ENCODE measurements at regions not wholly inside any gene's neighbourhood (a gene's known extent, or its start where the extent isn't known, plus 50 kb on each side); places are given as distances from the start of the nearest gene placed in this dataset.

GRCh38 chr4:125689805-125690204 lies 375.1 kb downstream of the FAT4 start:
- no peak for DNase-seq (ENCODE audit: low read depth in 2 of 2)

- DNase-seq (ENCODE audit: low read depth in 2 of 2): no peak
Measured at GRCh38 chr4:125693228-125693627, 378.5 kb downstream of the FAT4 start.

GRCh38 chr4:125702406-125702805 lies 387.7 kb downstream of the FAT4 start:
- no peak for DNase-seq (ENCODE audit: low read depth in 2 of 2)

GRCh38 chr4:125703443-125703842 lies 388.7 kb downstream of the FAT4 start:
- DNase-seq (ENCODE audit: low read depth in 2 of 2): no peak

GRCh38 chr4:125704726-125705125 lies 390.0 kb downstream of the FAT4 start:
- no peak for DNase-seq (ENCODE audit: low read depth in 2 of 2)

- no peak for DNase-seq (ENCODE audit: low read depth in 2 of 2)
Measured at GRCh38 chr4:125705681-125706080, 390.9 kb downstream of the FAT4 start.

GRCh38 chr4:125707397-125707796 lies 392.6 kb downstream of the FAT4 start:
- no peak for DNase-seq (ENCODE audit: low read depth in 2 of 2)

GRCh38 chr4:125710766-125711165 lies 396.0 kb downstream of the FAT4 start:
- DNase-seq (ENCODE audit: low read depth in 2 of 2): no peak

GRCh38 chr4:125714049-125714448 lies 399.3 kb downstream of the FAT4 start:
- DNase-seq (ENCODE audit: low read depth in 2 of 2): no peak

- DNase-seq (ENCODE audit: low read depth in 2 of 2): no peak
Measured at GRCh38 chr4:125714845-125715244, 400.1 kb downstream of the FAT4 start.

- DNase-seq (ENCODE audit: low read depth in 2 of 2): no peak
Measured at GRCh38 chr4:125719987-125720386, 405.2 kb downstream of the FAT4 start.

GRCh38 chr4:125722009-125722408 lies 407.3 kb downstream of the FAT4 start:
- DNase-seq (ENCODE audit: low read depth in 2 of 2): no peak

GRCh38 chr4:125725957-125726525 lies 411.3 kb downstream of the FAT4 start:
- no peak for DNase-seq (ENCODE audit: low read depth in 2 of 2)

GRCh38 chr4:125727931-125728330 lies 413.2 kb downstream of the FAT4 start:
- DNase-seq (ENCODE audit: low read depth in 2 of 2): no peak

- DNase-seq (ENCODE audit: low read depth in 2 of 2): no peak
Measured at GRCh38 chr4:125728568-125728967, 413.8 kb downstream of the FAT4 start.

GRCh38 chr4:125729171-125729570 lies 414.4 kb downstream of the FAT4 start:
- DNase-seq (ENCODE audit: low read depth in 2 of 2): no peak

- no peak for DNase-seq (ENCODE audit: low read depth in 2 of 2)
Measured at GRCh38 chr4:125732632-125733031, 417.9 kb downstream of the FAT4 start.

- DNase-seq (ENCODE audit: low read depth in 2 of 2): no peak
Measured at GRCh38 chr4:125734504-125734903, 419.7 kb downstream of the FAT4 start.

- no peak for DNase-seq (ENCODE audit: low read depth in 2 of 2)
Measured at GRCh38 chr4:125735102-125735501, 420.3 kb downstream of the FAT4 start.

GRCh38 chr4:125736057-125736456 lies 421.3 kb downstream of the FAT4 start:
- DNase-seq (ENCODE audit: low read depth in 2 of 2): no peak

- DNase-seq (ENCODE audit: low read depth in 2 of 2): no peak
Measured at GRCh38 chr4:125739760-125740159, 425.0 kb downstream of the FAT4 start.

- no peak for DNase-seq (ENCODE audit: low read depth in 2 of 2)
Measured at GRCh38 chr4:125741825-125742452, 427.2 kb downstream of the FAT4 start.

GRCh38 chr4:125744891-125745364 lies 430.2 kb downstream of the FAT4 start:
- DNase-seq (ENCODE audit: low read depth in 2 of 2): no peak

- no peak for DNase-seq (ENCODE audit: low read depth in 2 of 2)
Measured at GRCh38 chr4:125749354-125749753, 434.6 kb downstream of the FAT4 start.

Measured in stimulated activated CD8-positive, alpha-beta memory T cell treated with anti-CD3 and anti-CD28 coated beads, Interleukin-15, amount 100 ng/mL, for 48 hours (primary cell).